Calu3 (cell line): ENCODE measurements at regions not wholly inside any gene's neighbourhood (a gene's known extent, or its start where the extent isn't known, plus 50 kb on each side); places are given as distances from the start of the nearest gene placed in this dataset.

Experiments used
- BruUV-seq: library from RNA; stranded (reverse); fragments of 400-500 nt; replicated peaks from 2 replicates; lab custom pipeline; 2021; lab: Mats Ljungman, UMichigan
- CTCF ChIA-PET: fragments of 300-600 bp; sonication (Branson Sonifier 250); formaldehyde crosslinking; loops from one replicate; lab custom pipeline; 2022; ENCODE audit warnings: antibody characterized with exemption; lab: Charles Lee
- DNase-seq: peaks from one replicate; pipeline ENCODE4 v3.0.0; 2022
- H3K27ac Mint-ChIP-seq: one replicate; pipeline ENCODE4 v1.8.0; 2022; ENCODE audit warnings: mixed read lengths; ENCODE audit not compliant: unreplicated experiment
- H3K27me3 Mint-ChIP-seq: one replicate; pipeline ENCODE4 v1.8.0; 2022; ENCODE audit warnings: mixed read lengths; ENCODE audit not compliant: unreplicated experiment
- H3K36me3 Mint-ChIP-seq: one replicate; pipeline ENCODE4 v1.8.0; 2022; ENCODE audit warnings: mild to moderate bottlenecking, moderate library complexity, mixed read lengths; ENCODE audit not compliant: insufficient read depth, unreplicated experiment
- H3K4me1 Mint-ChIP-seq: one replicate; pipeline ENCODE4 v1.8.0; 2022; ENCODE audit warnings: mild to moderate bottlenecking, low read depth, mixed read lengths; ENCODE audit not compliant: unreplicated experiment
- H3K4me3 Mint-ChIP-seq: one replicate; pipeline ENCODE4 v1.8.0; 2022; ENCODE audit warnings: mild to moderate bottlenecking, low read depth, moderate library complexity, mixed read lengths; ENCODE audit not compliant: unreplicated experiment
- H3K9me3 Mint-ChIP-seq: one replicate; pipeline ENCODE4 v1.8.0; 2022; ENCODE audit warnings: low read depth, mixed read lengths; ENCODE audit not compliant: unreplicated experiment
- intact Hi-C: fragments of 100-400 bp; cut with micrococcal nuclease; formaldehyde crosslinking; loops from one replicate; pipeline ENCODE4 v1.10.0; 2022; ENCODE audit not compliant: unreplicated experiment
- TF ChIP-seq, protein P1 (sequence below): fragments of 200-600 bp; IDR thresholded peaks from one replicate; pipeline ENCODE4 v1.8.0; 2022; ENCODE audit warnings: antibody characterized with exemption; ENCODE audit not compliant: unreplicated experiment

DNA sequence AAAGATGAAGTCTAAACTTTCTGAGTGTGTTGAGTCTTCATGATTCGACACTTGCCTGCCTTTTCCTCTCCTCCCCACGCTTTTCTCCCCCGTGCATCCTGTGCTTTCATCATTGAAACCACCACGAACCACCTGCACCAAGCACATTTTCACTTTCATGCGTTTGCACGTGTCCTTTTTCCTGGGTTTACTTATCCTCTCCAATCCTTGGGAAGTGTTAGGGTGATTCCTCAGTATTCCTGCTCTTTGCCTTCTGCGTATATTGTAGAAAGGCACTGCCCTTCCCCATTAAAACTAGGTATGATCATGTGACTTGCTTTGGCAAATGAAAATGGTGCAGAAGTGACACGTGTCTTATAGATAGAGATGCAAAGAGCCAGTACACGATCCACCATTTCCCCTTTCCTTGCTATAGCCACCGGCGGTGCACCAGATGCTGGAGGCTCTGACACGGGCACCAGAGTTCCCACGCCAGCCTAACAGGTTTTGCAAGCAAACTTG lies 106.6 kb downstream of the BRMS1L start:
- H3K36me3 Mint-ChIP-seq, result no peaks in the 10 kb centered on the region
- CTCF ChIA-PET, result no interaction called here
- no peaks in the 10 kb centered on the region for H3K27me3 Mint-ChIP-seq
- no TSS peak for BruUV-seq
- no peak overlapping the region for H3K27ac Mint-ChIP-seq
- H3K4me1 Mint-ChIP-seq, result peaks cover 7% of the 10 kb centered on the region
- intact Hi-C loops, result no loop called here
- no peaks in the 10 kb centered on the region for H3K9me3 Mint-ChIP-seq
- no peak for DNase-seq
- H3K4me3 Mint-ChIP-seq, result no peak overlapping the region
- TF ChIP-seq, protein P1, sequence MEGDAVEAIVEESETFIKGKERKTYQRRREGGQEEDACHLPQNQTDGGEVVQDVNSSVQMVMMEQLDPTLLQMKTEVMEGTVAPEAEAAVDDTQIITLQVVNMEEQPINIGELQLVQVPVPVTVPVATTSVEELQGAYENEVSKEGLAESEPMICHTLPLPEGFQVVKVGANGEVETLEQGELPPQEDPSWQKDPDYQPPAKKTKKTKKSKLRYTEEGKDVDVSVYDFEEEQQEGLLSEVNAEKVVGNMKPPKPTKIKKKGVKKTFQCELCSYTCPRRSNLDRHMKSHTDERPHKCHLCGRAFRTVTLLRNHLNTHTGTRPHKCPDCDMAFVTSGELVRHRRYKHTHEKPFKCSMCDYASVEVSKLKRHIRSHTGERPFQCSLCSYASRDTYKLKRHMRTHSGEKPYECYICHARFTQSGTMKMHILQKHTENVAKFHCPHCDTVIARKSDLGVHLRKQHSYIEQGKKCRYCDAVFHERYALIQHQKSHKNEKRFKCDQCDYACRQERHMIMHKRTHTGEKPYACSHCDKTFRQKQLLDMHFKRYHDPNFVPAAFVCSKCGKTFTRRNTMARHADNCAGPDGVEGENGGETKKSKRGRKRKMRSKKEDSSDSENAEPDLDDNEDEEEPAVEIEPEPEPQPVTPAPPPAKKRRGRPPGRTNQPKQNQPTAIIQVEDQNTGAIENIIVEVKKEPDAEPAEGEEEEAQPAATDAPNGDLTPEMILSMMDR, result no peak

DNA sequence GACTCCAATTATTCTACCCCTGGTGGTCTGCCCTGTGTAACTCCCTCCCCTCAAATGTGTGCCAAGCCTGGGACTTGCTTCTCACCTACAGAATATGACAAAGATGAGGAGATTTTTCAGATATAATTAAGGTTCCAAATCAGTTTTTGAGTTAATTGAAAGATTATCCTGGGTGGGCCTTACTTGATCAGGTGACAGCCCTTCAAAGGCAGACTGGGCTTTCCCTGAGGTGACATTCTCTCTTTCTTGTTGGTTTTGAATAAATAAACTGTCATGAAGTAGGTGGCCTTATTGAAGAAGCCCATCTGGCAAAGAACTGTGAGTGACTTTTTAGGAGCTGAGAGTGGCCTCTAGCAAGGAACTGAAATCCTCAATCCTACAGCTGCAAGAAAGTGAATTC lies 106.0 kb downstream of the BRMS1L start:
- Mint-ChIP-seq H3K27me3 (no peaks in the 10 kb centered on the region), H3K4me3 (no peak overlapping the region), H3K27ac (no peak overlapping the region), H3K9me3 (no peaks in the 10 kb centered on the region), H3K36me3 (no peaks in the 10 kb centered on the region), H3K4me1 (peaks cover 12% of the 10 kb centered on the region)
- intact Hi-C loops, result no loop called here
- BruUV-seq, result no TSS peak
- TF ChIP-seq, protein P1, result no peak
- no peak for DNase-seq
- CTCF ChIA-PET, result no interaction called here

DNA sequence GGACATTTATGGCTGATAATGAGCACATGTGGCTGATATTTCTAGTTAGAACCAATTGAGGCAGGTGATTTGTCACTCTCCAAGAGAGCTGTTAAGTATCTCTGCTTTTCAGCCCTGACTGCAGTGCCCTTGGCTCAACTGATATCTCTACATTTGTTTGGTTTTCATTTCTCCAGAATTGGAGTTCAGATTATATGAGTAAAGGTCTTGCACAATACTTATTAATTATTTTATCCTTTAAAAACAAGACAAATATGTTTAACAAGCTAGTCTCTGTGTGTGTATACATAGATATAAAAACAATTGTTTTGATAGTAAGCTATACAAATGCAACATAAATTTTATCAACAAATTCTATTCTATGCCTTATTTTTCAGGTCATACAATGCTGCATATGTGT lies 105.2 kb downstream of the BRMS1L start:
- no peak for DNase-seq
- H3K27ac Mint-ChIP-seq, result no peak overlapping the region
- TF ChIP-seq, protein P1, result no peak
- H3K9me3 Mint-ChIP-seq, result no peaks in the 10 kb centered on the region
- H3K27me3 Mint-ChIP-seq, result no peaks in the 10 kb centered on the region
- BruUV-seq, result no TSS peak
- intact Hi-C loops, result no loop called here
- H3K36me3 Mint-ChIP-seq, result no peaks in the 10 kb centered on the region
- no peak overlapping the region for H3K4me3 Mint-ChIP-seq
- CTCF ChIA-PET, result no interaction called here
- H3K4me1 Mint-ChIP-seq, result peaks cover 12% of the 10 kb centered on the region

- Mint-ChIP-seq H3K9me3 (no peaks in the 10 kb centered on the region), H3K27me3 (no peaks in the 10 kb centered on the region), H3K36me3 (no peaks in the 10 kb centered on the region), H3K4me3 (no peak overlapping the region), H3K4me1 (peaks cover 12% of the 10 kb centered on the region), H3K27ac (no peak overlapping the region)
- CTCF ChIA-PET, result no interaction called here
- intact Hi-C loops, result no loop called here
- no peak for DNase-seq
- BruUV-seq, result no TSS peak
- TF ChIP-seq, protein P1, result no peak
These were observed 103.0 kb downstream of the BRMS1L start for GRCh38 chr14:35929186-35929585.
